HG03378 (cell line): ENCODE measurements at regions not wholly inside any gene's neighbourhood (a gene's known extent, or its start where the extent isn't known, plus 50 kb on each side); places are given as distances from the start of the nearest gene placed in this dataset.

Experiments used
- ATAC-seq: cut with Tn5 transposase; IDR thresholded peaks from one replicate; pipeline ENCODE4 v1.9.1; 2021; ENCODE audit warnings: mild to moderate bottlenecking, moderate library complexity; ENCODE audit not compliant: unreplicated experiment

GRCh38 chr3:72571052-72571451, 277.2 kb downstream of the SHQ1 start:
- no peak for ATAC-seq

- ATAC-seq, result no peak
Observed at GRCh38 chr3:72569754-72570440, 278.3 kb downstream of the SHQ1 start.

DNA sequence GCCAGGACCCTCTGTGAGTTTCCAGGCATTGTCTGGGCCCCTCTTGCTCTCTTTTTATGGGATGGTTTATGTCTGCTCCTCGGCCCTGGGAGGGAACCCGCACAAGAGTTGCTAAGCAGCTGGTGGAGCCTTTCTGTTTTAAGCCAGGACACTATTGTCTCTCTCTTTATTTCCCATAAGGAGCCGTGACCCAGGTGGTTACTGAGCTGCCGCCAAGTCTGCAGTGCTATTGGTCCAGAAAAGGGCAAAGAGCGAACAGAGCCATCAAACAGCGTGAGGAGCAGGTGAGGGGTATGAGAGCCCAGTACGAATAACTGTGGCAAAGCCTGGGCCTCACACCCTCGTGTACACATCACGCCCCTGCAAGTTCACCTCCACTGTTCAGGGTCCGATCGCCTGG, 280.2 kb downstream of the SHQ1 start:
- no peak for ATAC-seq

- no peak for ATAC-seq
Observed at GRCh38 chr3:72567474-72567873, 280.8 kb downstream of the SHQ1 start.

DNA sequence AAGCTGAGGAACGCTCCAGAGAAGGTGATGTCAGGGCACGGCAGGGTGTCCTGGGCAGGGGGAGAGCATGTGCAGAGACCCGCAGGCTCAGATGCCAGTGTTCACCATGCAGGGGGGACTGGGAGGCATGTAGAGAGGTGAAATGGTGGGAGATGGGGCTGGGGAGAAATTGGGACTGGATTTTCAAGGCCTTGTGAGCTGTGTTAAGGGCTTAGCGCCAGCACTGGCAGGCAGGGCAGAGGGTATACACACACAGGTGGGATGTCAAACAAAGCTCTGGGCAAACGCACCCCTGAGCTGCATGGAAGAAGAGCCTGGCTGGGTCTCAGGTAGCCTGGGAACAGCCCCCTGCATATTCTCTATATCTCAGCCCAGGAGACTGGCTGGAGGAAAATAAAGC, 282.7 kb downstream of the SHQ1 start:
- ATAC-seq, result no peak

DNA sequence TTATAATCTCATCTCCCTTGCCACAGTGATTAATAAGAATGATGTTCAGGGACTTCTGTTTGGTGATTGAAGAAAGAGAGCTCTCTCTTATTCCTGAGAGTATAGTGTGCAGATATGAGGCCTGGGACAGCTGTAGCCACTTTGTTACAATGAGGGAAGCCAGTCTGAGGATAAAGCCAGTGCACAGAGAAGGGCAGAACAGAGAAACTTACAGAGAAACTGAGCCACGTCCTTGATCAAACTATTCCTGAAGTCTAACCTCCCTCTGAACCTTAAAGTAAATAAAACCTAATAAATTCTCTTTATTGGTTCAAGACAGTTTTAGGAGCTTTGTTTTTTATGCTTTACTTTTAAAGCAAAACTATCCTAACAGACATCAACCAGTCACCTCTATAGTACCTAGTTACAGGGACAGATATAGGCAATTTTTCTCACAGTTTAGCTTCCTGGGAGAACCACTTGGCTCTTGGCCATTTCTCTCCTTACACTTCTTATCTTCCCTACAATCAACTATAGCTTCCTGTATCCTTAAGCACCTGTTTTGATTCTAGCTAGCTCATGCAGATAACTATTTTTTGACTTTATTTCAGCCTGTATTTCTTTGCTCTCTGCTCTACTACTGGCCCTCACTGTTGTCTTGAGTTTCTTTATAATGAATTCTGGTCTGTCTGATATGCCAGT, 284.4 kb downstream of the SHQ1 start:
- ATAC-seq, result no peak

DNA sequence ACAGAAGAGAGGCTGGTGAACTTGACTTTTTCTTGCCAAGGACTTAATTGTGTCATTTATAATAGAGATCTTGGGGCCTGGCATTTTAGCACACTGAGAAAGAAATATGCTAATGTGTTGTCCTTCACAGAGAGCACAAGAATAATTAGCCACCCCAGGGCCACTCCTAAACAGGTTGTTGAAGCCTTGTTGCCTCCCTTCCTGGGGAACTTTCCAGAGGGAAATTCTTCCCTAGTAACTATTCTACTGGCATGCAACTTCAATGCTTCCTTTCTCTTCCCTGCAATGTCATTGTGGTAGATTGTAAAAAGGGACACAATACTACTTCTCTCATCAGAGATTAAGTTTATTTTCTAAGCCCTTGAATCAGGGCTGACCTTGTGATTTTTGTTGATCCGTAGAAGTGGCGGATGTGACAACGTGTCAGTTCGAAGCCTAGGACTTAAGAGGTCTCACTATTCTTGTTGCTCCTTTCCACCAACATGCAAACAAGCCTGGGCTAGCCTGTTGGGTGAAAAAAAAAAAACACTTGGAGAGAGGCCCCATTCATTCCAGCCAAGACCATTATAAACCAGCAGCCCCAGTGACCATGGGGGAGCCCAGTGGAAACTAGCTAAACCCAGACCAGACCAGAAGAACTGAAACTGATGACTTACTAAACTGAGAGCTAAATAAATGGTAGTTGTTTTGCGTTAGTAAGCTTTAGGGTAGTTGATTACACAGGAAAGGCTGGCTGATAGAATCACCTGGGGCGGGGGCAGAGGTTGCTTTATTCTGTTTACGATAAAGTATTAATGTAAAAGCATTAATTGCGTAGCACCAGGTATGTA, 287.2 kb downstream of the SHQ1 start:
- no peak for ATAC-seq

DNA sequence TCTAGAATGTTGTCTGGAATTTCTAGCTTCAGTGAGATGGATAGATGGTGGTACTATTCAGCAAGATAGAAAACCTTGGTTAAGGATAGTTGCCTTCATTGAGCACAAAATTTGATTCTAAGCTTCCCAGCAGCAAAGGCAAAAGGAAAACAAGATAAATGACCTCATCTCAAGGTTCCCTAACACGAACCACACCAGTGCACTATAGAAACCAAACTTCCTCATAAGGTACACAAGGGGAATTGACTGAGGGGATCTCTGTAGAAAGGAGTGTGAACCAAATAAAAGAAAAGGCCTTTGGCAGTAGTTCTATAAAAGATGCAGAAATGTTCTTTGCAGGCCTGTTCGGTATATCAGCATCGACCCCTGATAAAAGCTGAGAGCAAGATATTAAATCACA, 288.9 kb downstream of the SHQ1 start:
- no peak for ATAC-seq

- no peak for ATAC-seq
Observed at GRCh38 chr3:72558001-72558400, 290.2 kb downstream of the SHQ1 start.

DNA sequence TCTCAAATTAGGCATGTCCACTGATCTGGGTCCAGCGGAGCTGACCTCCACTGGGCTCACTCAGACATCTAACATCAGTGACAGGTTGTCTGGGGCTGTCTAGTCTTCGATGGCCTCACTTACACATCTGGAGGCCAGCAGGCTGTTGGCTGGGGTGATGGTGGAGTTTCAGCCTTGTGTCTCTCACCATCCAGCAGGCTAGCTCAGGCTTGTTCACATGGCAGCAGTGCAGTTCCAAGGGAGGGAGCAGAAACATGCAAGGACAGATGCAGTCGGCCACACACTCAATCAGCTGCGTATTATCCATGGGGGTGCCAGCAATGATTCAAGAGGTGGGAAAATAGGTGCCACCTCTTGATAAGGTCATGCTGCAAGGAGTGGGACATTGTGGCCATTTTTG, 292.5 kb downstream of the SHQ1 start:
- ATAC-seq, result no peak

DNA sequence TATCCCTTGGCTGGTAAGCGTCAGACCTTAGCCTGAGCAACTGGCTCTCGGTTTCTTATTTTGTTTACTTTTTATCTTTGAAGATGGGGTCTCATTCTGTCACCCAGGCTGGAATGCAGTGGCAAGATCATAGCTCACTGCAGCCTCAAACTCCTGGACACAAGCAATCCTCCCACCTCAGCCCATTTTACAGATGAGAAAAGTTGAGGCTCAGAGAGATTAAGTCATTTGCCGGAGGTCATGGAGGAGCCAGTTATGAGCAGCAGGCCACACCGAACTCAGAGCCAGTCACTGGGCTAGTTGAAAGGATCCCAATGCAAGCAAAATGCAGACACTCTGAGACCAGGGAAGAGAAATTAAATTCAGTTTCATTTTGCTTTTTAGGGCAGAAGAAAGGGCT, 293.6 kb downstream of the SHQ1 start:
- no peak for ATAC-seq

DNA sequence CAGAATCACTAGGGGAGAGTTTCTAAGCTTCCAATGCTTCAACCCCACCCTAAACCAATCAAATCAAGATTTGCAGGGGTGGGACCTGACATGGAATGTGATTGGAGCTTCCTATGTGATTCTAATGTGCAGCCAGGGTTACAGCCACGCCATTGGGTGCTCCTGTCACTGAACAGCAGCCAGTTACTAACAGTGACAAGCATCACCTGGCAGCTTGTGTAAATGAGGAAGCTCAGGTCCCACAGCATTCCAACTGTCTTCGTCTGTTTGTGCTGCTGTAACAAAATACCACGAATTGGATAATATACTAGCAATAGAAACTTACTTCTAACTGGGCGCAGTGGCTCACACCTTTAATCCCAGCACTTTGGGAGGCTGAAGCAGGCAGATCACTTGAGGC, 294.9 kb downstream of the SHQ1 start:
- ATAC-seq, result no peak

DNA sequence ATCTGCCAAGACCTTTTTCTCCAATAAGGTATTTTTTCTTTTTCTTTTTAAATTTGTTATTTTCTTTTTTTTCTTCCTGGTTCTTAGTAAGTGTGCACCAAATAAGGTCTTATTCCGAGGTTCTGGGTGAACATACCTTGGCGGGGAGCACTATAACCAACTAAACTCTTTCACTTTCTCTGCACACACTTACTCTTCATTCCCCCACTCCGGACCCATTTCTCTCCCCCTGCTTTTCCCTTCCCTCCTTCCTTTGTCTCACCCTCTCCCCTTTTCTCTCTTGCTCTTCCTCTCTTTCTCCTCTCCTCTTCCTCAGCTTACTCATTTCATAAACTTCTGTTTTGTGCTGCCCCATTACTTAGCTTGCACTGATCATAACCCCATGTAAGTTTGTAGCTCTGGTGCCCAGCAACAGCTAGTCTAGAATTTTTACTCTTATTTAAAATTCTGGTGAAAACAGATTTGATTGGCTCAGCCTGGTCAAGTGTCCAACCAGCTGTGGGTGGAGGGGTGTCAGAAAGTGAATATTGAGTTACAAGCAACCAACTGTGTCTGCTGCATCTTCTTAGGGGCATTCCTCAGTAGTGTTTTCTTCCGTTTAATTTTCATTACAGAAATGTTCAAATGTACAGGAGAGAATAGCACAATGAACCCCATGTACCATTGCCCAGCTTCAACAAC, 297.5 kb downstream of the SHQ1 start:
- ATAC-seq, result no peak

GRCh38 chr3:72549761-72550581, 298.3 kb downstream of the SHQ1 start:
- ATAC-seq, result no peak

GRCh38 chr3:72548981-72549380, 299.3 kb downstream of the SHQ1 start:
- ATAC-seq, result no peak

DNA sequence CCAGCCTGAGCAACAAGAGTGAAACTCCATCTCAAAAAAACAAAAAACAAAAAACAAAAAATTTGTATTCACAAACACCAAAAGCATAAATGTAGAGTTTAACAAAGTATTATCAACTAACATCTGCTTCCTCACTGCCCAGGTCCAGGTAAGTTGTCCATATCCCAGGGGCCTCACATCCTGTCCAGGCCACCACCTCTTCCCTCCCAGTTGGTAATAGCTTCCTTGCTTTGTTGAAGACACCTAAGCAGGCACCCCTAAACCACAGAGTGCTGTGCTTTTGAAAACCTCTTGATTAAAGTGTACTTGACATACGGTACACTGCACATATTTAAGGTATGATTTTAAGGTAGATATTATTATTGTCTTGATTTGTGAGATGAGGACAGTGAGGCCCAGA, 299.8 kb downstream of the SHQ1 start:
- ATAC-seq, result no peak

- no peak for ATAC-seq
Observed at GRCh38 chr3:72547183-72547582, 301.1 kb downstream of the SHQ1 start.

- ATAC-seq, result no peak
Observed at GRCh38 chr3:72544239-72544638, 304.0 kb downstream of the SHQ1 start.

- ATAC-seq, result no peak
Observed at GRCh38 chr3:72543246-72543645, 305.0 kb downstream of the SHQ1 start.

GRCh38 chr3:72542781-72543180, 305.5 kb downstream of the SHQ1 start:
- ATAC-seq, result no peak

- ATAC-seq, result no peak
Observed at GRCh38 chr3:72539856-72540255, 308.4 kb downstream of the SHQ1 start.
